HEK293 (cell line): ENCODE measurements at regions not wholly inside any gene's neighbourhood (a gene's known extent, or its start where the extent isn't known, plus 50 kb on each side); places are given as distances from the start of the nearest gene placed in this dataset.

ENCODE experiments used
- CTCF ChIA-PET: fragments of 350-600 bp; formaldehyde crosslinking; extraction: SDS; loops from one replicate; lab custom pipeline; 2021; ENCODE audit warnings: antibody characterized with exemption; lab: Yijun Ruan, JAX
- POLR2A ChIA-PET: fragments of 300-600 bp; formaldehyde crosslinking; extraction: SDS; loops from one replicate; lab custom pipeline; 2020; ENCODE audit warnings: antibody characterized with exemption, inconsistent platforms; lab: Yijun Ruan, JAX
- H3K27ac ChIP-seq: fragments of 200-500 bp; sonication (Bioruptor generic); 2 replicates; pipeline ENCODE4 v1.5.1; 2014; ENCODE audit warnings: low read depth, low read length, control low read depth, inconsistent platforms; ENCODE audit errors: extremely low read depth
- H3K36me3 ChIP-seq, 2 experiments: fragments of 200-500 bp in 1 of 2; sonication (Bioruptor generic) in 1 of 2; 1 replicate in 1 of 2; 2 replicates in 1 of 2; pipeline ENCODE4 v1.5.1; 2014 to 2017; ENCODE audit warnings: inconsistent platforms in 2 of 2, low read length in 2 of 2; ENCODE audit not compliant: control insufficient read depth in 2 of 2, insufficient read depth in 1 of 2
- H3K4me1 ChIP-seq: fragments of 200-500 bp; sonication (Bioruptor generic); 2 replicates; pipeline ENCODE4 v1.5.1; 2014; ENCODE audit warnings: mild to moderate bottlenecking, low read length, inconsistent platforms; ENCODE audit not compliant: control insufficient read depth, insufficient read depth
- H3K4me3 ChIP-seq: 2 replicates; pipeline ENCODE4 v1.5.1; 2011; ENCODE audit warnings: low read depth, mild to moderate bottlenecking, control low read depth, low read length, moderate library complexity
- H3K9me3 ChIP-seq: fragments of 200-500 bp; sonication (Bioruptor generic); 2 replicates; pipeline ENCODE4 v1.5.1; 2014; ENCODE audit warnings: low read depth, low read length, inconsistent platforms; ENCODE audit not compliant: control insufficient read depth, insufficient read depth
- GLI2 ChIP-seq: fragments of 450-650 bp; formaldehyde crosslinking; IDR thresholded peaks from 2 replicates; pipeline ENCODE4; 2017; ENCODE audit warnings: missing biosample characterization, missing genetic modification characterization, low read depth, borderline replicate concordance
- ZNF114 ChIP-seq: fragments of 450-650 bp; formaldehyde crosslinking; IDR thresholded peaks from 2 replicates; pipeline ENCODE4 v1.5.0; 2017; ENCODE audit warnings: missing biosample characterization, missing genetic modification characterization
- ZNF133 ChIP-seq: fragments of 450-650 bp; formaldehyde crosslinking; IDR thresholded peaks from 2 replicates; pipeline ENCODE4 v1.5.1; 2016; ENCODE audit warnings: missing biosample characterization, missing genetic modification characterization
- ZNF223 ChIP-seq: fragments of 450-650 bp; formaldehyde crosslinking; IDR thresholded peaks from 2 replicates; pipeline ENCODE4 v1.5.1; 2016; ENCODE audit warnings: missing biosample characterization, missing genetic modification characterization
- ZNF561 ChIP-seq: fragments of 450-650 bp; IDR thresholded peaks from 2 replicates; pipeline ENCODE4 v1.5.1; 2018; ENCODE audit warnings: missing biosample characterization, missing genetic modification characterization, borderline replicate concordance
- TF ChIP-seq, protein P1 (sequence below): fragments of 450-650 bp; formaldehyde crosslinking; IDR thresholded peaks from 2 replicates; pipeline ENCODE4 v1.5.1; 2017; ENCODE audit warnings: missing biosample characterization, missing genetic modification characterization
- TF ChIP-seq, protein P2 (sequence below): fragments of 450-650 bp; formaldehyde crosslinking; IDR thresholded peaks from 2 replicates; pipeline ENCODE4 v1.5.0; 2017; ENCODE audit warnings: missing biosample characterization, missing genetic modification characterization, borderline replicate concordance

DNA sequence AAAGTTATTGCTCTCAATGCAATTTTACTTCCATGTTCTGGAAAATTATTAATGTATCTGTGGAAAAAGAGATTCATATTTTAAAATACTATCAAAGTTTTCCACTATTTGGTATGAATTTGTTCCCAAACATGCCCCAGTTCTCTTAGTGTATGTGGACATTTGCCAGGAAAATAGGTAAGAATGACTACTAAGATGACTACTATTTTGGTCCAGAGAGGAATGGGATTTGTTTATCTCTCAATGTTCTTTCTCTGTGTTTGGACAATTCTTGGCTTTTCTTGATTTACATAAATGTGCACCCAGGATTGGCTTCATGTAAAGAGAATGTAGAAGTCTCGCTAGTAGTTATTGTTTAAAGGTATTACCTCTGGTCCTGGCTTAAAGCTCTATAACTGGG lies 60.3 kb upstream of the POT1 start:
- Histone ChIP-seq H3K27ac (no peak overlapping the region), H3K4me3 (no peak overlapping the region), H3K9me3 (no peaks in the 10 kb centered on the region), H3K36me3 (no peaks in the 10 kb centered on the region), H3K4me1 (no peaks in the 10 kb centered on the region)
- TF ChIP-seq, protein P1, sequence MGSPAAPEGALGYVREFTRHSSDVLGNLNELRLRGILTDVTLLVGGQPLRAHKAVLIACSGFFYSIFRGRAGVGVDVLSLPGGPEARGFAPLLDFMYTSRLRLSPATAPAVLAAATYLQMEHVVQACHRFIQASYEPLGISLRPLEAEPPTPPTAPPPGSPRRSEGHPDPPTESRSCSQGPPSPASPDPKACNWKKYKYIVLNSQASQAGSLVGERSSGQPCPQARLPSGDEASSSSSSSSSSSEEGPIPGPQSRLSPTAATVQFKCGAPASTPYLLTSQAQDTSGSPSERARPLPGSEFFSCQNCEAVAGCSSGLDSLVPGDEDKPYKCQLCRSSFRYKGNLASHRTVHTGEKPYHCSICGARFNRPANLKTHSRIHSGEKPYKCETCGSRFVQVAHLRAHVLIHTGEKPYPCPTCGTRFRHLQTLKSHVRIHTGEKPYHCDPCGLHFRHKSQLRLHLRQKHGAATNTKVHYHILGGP = no peak
- TF ChIP-seq ZNF223 (tag by site-specific recombination) = no peak
- TF ChIP-seq, protein P2, sequence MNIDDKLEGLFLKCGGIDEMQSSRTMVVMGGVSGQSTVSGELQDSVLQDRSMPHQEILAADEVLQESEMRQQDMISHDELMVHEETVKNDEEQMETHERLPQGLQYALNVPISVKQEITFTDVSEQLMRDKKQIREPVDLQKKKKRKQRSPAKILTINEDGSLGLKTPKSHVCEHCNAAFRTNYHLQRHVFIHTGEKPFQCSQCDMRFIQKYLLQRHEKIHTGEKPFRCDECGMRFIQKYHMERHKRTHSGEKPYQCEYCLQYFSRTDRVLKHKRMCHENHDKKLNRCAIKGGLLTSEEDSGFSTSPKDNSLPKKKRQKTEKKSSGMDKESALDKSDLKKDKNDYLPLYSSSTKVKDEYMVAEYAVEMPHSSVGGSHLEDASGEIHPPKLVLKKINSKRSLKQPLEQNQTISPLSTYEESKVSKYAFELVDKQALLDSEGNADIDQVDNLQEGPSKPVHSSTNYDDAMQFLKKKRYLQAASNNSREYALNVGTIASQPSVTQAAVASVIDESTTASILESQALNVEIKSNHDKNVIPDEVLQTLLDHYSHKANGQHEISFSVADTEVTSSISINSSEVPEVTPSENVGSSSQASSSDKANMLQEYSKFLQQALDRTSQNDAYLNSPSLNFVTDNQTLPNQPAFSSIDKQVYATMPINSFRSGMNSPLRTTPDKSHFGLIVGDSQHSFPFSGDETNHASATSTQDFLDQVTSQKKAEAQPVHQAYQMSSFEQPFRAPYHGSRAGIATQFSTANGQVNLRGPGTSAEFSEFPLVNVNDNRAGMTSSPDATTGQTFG (tag by site-specific recombination) = no peak
- no peak for TF ChIP-seq ZNF114 (tag by site-specific recombination)
- TF ChIP-seq ZNF561 (tag by site-specific recombination) = no peak
- TF ChIP-seq GLI2 (tag by site-specific recombination) = no peak
- TF ChIP-seq ZNF133 = no peak
- POLR2A ChIA-PET = no interaction called here
- CTCF ChIA-PET = no interaction called here
